Ovary (tissue), 3 donors: ENCODE measurements at regions not wholly inside any gene's neighbourhood (a gene's known extent, or its start where the extent isn't known, plus 50 kb on each side); places are given as distances from the start of the nearest gene placed in this dataset.

ENCODE experiments used
- CTCF ChIP-seq, 3 donors: fragments of 450-650 bp in 2 of 3; fragments of 200-600 bp in 1 of 3; IDR thresholded peaks; one replicate each; pipeline versions ENCODE4 v1.5.1 to v1.8.0; 2016 to 2022; ENCODE audit warnings: antibody characterized with exemption in 3 of 3, mild to moderate bottlenecking in 1 of 3
- EP300 ChIP-seq: sonication (generic); formaldehyde crosslinking; IDR thresholded peaks from one replicate; pipeline ENCODE4 v1.6.1; 2017; ENCODE audit warnings: antibody characterized with exemption
- POLR2A ChIP-seq: fragments of 450-650 bp; IDR thresholded peaks from one replicate; pipeline ENCODE4 v1.6.1; 2017; ENCODE audit warnings: antibody characterized with exemption, mild to moderate bottlenecking, moderate library complexity
- donor health status: DM: no; HTN: no; CAD: no.

- TF ChIP-seq CTCF (IDR thresholded peaks at IDR 0.05) (no peak), POLR2A (no peak), EP300 (no peak)
Observed at GRCh38 chr9:113808391-113809358, 67.4 kb upstream of the ZNF618 start.
